HG03097 (cell line): ENCODE measurements at regions not wholly inside any gene's neighbourhood (a gene's known extent, or its start where the extent isn't known, plus 50 kb on each side); places are given as distances from the start of the nearest gene placed in this dataset.
"Not testable (repeated sequence)": the region's sequence is repeated elsewhere in the genome, so short reads cannot be mapped to it uniquely, and the experiment has no call there.

Experiments used
- ATAC-seq: cut with Tn5 transposase; IDR thresholded peaks from one replicate; pipeline ENCODE4 v1.9.1; 2021; ENCODE audit not compliant: unreplicated experiment, low FRiP score

DNA sequence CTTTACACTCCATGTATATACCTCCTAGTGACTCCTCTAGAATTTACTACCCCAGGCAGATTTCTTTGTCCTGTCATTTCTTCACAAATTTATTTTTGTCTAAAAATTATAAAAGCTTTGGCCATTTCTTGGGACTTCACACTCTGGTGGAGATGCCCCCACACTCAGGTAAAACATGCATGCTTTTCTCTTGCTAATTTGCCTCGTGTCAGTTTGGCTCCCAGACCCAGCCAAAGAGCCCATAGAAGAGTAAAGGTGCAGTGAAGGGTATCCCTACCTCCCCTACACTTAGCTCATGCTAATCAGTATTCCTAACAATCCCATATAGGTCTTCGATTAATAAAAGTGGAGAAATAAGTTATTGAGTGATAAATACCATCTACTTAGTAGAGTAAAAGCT lies 256.5 kb upstream of the KRR1 start:
- no peak for ATAC-seq

DNA sequence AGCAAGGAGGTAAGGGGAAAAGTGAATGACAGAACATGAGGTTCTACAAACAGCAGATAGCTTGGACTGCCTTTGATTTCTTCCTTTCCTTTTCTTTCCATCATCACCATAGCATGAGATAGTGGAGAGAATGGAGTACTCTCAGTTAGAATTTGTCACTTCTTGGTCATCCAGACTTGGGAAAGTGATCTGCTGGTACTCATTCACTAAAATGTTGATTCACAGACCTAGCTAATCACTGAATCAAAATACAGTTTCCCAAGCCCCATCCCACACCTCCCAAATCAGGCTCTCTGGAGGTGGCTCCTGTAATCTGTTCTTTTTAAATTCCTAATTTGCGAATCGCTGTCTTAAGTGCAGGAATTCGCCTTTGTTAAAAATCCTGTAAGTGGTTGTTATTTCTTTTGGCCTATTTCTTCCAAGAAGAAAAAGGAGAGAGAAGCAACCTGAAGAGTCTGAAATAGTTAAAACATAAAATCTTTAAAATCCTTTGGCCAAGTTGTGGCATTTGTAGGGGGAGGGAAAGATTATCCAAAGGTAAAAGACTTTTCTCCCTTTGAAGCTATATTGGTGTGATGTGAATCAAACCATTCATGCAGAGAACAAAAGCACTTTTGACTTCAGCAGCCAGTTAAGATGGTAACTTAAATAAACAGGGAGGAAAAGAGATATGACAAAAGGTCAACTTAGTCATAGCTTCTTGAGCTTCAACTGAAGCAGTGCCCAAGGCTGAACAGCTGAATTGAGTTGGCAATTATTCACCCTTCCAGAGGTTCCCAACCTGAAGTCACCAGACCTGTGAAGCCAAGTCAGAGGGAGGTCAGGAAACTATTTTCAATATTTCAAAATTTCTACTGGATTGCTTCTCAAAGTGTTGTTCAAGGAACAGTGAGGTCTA lies 255.1 kb upstream of the KRR1 start:
- no peak for ATAC-seq

DNA sequence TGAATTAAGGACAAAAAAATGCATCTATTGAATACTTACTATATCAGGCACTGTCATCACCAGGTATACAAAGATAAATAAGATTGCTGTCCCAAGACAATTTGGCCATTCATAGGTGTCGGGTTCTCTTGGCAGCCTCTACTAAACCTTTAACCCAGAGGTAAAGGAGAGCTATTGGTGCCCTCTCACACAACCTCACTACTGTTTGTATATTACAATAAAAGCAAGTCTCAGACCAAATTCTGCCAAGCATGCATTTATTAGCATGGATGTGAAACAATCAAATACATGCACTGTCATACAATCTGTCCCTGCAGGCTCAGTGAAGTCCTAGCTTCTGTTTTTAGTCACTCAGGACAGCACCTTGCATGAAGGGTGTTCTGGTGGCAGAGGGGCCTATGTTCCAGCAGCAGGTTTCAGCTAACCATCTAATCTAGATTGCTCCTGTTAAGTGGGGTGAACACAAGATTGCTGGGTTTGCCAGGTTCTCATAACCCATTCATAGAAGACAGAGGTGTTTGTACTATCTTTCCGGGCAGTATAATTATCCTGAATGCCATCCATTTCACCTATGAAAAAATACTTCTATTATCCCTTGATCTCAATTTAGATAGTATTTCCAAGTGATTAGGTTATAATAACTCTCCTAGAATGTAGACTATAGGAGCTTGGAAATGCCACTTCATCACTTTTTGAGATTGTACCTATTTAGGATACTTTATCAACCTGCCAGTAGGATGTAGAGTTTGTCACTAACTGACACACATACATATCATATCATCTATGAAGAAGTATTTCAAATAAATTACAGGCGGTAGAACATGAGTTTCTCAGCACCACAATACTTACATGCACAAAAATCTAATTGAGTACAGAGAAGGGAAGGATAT lies 254.0 kb upstream of the KRR1 start:
- no peak for ATAC-seq

DNA sequence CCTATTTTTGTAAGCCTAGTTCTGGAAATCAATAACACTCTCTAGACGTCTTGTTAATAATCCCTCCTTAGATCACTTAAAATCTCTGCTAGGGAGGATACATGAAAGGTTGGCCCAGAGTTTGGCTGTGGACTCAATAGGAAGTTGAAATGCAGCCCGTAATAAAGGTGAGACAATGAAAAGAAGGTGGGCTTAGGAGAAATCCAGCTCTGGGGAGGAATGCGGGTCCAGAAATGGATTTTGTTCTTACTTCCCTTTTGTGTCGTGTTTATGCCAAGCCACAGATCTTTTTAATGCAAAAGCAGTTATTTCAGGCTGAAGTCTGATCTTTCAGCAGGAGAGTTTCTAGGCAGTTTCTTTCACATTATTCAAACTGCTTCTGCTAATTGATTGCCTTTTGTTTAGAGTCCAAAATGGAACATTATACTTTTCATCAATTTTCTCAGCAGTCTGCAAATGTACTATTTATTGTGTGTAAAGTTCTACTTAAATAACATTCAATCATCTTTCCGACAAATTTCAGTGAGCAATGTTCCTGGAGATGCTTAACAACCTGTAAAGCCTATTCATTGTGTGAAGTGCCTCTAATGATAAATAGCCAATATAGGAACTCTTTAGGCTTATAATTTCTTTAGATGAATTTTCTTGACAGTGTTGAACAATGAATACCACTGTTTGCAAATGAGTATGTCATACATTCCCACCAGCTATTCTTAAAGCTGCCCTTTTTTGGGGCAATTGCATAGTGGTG lies 252.9 kb upstream of the KRR1 start:
- ATAC-seq = no peak

DNA sequence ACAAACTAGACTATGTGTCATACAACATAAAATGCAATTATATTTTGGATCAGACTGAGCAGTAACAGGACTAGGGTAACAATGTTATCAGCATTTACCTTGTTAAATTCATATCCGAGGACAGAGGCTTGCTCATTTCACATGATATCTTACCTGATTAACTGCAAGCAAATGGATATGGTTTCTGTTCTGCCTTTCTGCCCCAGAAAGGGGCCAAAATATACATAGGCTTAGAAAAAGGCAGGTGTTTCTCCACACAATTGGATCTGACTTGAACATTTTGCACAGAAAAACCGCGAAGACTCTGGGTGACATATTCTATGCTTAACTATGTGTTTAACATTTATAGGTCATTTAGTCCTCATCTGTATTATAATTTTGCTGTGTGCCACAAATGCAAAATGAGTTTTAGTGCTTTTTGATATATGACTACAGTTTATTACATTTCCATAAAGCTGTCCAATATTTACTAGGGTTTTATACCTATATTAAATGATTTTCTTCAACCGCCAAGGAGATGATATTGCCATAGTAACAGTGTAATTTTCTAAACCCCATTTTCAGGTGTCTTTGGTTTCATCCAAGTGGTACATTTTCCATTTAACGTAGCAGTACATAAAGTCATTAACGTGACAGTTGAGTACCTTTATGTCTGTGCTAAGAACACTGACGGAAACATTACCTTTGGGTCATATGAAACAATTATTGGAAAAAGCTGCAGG lies 249.3 kb upstream of the KRR1 start:
- ATAC-seq = no peak

DNA sequence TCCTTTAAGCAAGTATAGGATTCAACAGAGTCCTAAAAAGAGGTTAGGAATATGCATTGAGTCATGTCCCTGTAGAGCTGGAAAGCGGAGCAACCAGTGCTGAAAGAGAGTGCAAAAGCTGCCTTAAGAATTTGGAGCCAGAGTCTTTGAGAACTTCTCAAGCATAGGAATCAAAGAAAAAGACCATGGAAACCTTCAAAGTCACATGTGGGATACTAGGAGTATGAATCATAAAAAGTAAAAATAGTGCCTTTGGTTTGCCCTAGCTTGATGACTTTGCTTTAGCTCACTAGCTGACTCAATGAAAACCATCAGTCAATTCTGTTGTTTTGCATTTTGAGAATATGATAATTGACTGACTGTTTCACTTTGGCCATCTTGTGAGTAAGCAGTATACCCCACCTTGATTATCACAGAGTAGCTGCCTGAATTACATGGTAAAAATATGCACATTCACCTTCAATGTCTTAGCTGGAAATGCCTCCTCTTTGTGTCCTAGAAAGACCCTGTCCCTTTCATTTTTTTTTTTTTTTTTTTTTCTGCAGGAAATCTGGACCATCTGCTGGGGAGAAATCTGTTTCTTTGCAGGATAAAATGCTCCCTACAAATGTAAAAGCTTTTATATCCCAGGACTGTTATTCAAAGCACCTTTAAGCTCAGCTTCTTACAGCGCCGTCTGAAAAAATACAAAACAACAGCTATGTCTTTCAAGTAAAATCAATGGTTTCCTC lies 248.6 kb upstream of the KRR1 start:
- no peak for ATAC-seq

DNA sequence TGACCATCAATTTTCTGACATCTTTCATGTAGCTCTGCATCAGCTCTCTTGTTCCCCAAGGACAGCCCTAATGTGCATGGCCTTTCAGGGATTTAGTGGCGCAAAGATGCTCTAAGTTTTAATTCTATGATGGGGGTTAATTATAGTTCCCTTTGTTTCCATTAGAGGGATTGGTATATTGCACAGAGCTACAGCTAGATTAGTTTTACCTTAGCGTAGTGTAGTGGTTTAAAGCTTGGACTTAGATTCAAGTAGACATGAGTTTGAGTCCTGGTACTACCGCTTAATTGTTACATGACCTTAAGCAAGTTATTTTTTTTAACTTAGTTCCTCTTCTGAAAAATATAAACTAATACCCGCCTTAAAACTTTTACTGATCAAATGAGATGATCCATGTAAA lies 247.8 kb upstream of the KRR1 start:
- ATAC-seq = no peak

DNA sequence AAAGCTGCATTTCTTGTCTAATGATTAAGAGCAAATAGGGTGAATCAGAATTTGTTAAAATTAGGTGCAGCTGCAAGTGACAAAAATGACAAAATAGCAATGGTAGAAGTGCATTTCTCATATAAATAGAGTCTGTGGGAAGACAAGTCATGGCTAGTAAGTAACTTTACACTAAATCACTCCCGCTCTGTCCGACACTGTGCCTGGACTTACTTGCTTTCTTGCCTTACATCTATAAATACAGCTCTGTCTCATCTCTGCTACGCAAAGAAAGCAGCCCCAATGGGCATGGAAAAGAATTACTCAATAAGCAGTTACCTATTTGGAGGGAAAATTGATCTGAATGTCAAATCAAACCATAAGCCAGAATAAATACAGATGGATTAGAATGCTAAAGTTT lies 245.4 kb upstream of the KRR1 start:
- ATAC-seq = no peak

DNA sequence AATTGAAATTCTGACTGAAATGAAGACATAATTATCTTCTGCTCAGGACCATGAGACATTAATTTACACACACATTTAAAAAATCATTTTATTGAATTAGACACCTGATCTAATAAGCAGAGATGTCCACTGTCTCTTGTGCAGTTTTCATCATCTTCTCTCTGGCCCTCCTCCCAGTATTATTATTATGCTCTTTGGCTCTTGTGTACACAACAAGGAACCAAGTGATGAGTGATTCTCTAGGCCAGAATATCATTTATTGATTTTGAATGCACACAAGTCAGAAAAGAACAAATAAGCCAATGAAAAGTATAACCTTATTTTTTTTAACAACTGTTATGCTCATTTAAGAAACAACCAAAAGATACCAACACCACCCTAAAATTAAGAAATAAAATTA lies 244.7 kb upstream of the KRR1 start:
- ATAC-seq = no peak

DNA sequence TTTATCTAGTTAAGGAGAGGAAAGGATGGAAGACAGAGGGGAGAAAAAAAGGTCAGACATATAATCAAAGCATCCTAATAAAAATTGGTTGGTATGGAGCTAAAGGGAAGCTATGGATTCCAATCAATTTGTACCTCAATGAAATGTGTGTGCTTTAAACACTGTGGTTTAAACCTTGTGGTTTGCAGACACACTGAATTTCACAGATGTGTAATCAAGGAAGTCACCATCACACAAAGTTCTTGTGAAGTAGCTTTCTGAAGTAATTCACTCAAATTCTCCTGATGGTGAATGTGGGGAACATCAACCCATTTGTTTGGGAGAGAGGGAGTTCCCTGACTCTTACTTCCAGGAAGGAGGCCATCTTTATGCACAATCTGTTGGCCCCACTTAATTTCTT lies 243.3 kb upstream of the KRR1 start:
- ATAC-seq = no peak

DNA sequence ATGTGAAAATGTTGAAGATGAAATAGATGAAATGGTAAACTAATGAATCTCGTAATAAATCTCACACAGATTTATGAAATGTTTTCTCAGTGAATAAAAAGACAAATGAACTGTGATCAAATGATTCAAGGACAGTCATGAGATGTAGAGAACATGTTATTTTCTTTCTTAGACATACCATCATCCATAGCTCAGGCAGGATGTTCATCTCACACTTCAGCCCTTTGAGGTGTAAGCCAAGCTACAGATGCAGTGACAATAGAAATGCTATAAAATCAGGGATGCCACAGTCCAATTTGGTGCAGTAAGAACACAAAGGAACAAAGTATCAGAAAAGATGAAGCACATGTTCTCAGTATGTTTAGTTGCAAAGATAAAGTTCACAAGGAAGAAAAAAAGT lies 242.7 kb upstream of the KRR1 start:
- ATAC-seq = no peak

DNA sequence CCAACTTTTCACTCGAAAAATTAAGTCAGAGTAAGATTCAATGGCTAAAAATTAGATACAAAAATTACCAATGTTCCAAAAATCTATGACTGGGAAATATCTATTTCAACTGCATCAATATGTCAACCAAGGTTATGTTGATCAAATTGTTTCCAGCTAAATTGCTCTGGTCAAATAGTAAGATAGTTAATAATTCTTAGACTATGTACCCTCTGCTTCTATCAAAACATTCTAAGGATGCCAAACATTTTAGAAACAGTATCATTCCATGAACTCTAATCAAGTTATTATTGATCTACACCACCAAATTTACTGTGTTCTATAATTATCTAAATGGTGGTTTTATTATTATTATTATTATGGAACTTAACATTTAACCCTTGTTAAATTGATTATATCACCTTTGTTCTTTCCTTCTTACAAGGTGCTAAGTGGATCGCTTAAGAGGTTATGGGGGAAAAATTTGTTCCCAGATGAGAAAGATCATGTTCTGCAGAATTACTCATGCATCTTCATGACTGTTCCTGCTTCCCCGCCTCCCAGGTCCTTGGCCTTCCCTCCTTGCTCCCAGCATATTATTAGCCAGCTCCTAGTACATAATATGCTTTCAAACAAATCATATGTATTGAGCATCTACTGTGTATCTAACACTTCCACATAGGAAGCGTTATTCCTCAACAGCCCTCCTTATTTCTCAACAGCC lies 240.5 kb upstream of the KRR1 start:
- no peak for ATAC-seq

DNA sequence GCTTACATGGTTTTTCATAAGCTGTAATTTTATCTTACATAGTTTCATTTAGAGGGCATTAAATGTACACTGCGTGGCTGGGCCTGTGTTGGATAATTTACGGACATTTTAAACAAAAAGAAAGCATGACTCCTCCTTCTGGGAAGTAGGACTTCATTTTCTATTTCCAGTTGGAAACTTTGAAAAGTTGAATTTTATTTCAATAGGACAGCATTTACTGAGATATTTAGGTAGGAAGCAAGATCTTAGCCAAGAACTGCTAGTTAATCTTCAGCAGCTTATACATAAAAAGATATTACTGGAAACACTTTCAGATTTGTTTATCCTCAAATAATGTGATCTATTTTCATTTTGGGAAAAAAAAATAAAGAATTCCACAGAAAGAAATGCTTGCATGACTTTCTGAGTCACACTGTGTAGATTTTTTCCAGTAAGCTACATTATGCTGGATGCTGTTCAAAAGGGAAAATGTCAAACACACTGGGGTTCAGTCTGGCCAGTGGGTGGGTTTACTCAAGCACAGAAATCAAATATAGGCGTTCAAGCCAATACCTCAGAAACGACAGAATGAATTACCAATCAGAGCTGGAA lies 239.4 kb upstream of the KRR1 start:
- ATAC-seq = no peak

DNA sequence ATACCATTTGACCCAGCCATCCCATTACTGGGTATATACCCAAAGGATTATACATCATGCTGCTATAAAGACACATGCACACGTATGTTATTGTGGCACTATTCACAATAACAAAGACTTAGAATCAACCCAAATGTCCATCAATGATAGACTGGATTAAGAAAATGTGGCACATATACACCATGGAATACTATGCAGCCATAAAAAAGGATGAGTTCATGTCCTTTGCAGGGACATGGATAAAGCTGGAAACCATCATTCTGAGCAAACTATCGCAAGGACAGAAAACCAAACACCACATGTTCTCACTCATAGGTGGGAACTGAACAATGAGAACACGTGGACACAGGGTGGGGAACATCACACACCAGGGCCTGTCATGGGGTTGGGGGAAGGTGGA lies 237.6 kb upstream of the KRR1 start:
- ATAC-seq = not testable (repeated sequence)

DNA sequence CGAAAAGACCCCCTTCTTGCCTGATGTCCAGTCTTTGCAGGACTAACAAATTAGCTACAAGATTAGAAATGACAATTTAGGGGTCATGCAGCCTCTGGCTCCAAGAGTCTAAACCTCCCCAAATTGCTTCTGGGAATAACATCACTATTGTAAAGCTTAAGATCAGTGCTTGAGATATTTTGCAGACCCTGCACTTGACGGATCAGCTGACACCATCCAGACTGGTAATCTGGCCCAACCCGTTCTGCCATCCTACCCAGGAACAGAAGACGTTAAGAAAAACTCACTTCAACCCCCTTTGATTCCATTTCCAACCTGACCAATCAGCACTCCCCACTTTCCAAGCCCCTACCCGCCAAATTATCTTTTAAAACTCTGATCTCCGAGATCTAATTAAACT lies 236.7 kb upstream of the KRR1 start:
- ATAC-seq = no peak

DNA sequence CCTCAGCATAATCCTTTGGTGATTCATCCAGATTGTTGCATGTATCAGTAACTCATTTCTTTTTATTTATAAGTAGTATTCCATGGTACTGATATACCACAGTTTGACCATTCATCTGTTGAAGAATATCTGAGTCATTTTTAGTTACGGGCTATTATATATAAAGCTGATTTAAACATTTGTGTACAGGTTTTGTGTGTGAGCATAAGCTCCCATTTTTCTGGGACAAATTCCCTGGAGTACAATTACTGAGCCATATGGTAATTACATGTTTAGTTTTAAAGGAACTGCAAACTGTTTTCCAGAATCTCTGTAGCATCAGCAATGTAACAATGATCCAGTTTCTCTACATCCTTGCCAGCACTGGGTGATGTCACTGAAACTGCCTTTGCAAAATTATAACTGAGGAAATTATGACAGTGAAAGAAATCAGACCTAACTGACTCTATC lies 236.2 kb upstream of the KRR1 start:
- ATAC-seq = no peak

DNA sequence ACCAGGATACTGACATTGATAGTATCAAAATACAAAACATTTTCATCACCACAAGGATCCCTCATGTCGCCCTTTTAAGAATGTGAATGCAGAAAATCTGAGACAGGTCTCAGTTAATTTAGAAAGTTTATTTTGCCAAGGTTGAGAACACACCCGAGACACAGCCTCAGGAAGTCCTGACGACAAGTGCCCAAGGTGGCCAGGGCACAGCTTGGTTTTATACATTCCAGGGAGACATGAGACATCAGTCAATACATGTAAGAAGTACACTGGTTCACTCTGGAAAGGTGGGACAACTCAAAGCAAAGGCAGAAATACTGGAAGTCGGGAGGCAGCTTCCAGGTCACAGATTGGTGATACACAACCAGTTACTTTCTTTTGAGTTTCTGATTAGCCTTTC lies 235.2 kb upstream of the KRR1 start:
- ATAC-seq = no peak

DNA sequence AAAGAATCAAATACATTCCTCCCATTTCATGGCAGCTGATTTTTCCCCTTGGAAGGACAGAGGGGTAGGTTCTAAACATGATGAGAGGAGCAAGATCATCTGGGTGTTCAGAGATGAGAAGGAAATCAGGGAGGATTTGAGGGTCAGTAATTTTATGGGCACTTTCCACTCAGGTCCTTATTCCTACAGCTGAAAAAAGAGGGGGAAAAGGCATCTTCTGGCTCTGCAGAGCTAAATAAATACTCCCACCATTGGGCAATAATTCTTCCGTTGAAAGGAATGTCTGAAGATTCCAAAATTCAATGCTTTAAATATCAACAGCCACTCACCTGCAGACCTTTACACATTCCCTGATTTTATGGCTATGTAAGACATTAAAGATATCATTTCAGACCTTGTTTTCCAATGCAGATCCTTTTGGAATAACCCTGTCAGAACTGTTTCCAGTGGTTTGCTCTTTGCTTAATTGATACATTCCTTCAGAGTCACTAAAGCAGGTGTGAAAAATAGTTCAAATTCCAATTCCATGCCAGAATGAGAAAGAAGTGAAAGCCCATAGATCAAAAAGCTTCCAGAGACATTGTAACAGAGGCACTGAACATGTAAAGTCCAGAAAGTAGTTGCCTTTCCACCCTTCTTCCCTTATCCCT lies 233.3 kb upstream of the KRR1 start:
- ATAC-seq = no peak
